GM23338 (cell line): ENCODE measurements at regions not wholly inside any gene's neighbourhood (a gene's known extent, or its start where the extent isn't known, plus 50 kb on each side); places are given as distances from the start of the nearest gene placed in this dataset.
A peak's percentile ranks its signal among the peaks of the same experiment; 100 is the strongest.

Source experiments
- ATAC-seq: fragments of 200-7000 bp; cut with Tn5 transposase; 3 replicates; pipeline ENCODE4 v1.9.1; 2020
- DNase-seq: peaks from one replicate; pipeline ENCODE4 v3.0.0-alpha.2; 2015; ENCODE audit warnings: low spot score
- H2AFZ ChIP-seq: fragments of 200-600 bp; sonication (generic); 2 replicates; pipeline ENCODE4 v1.8.0; 2016; ENCODE audit warnings: antibody characterized with exemption, mild to moderate bottlenecking, moderate library complexity
- H3F3A ChIP-seq: fragments of 200-600 bp; sonication (generic); replicated peaks from 2 replicates; pipeline ENCODE4 v1.8.0; 2017; ENCODE audit warnings: antibody characterized with exemption, mixed run types, low read depth
- H3K27ac ChIP-seq: fragments of 200-600 bp; sonication (generic); 2 replicates; pipeline ENCODE4 v1.6.1; 2016; ENCODE audit warnings: low read depth
- H3K27me3 ChIP-seq: fragments of 200-600 bp; sonication (generic); 2 replicates; pipeline ENCODE4 v1.8.0; 2016; ENCODE audit warnings: mild to moderate bottlenecking, mixed run types, moderate library complexity; ENCODE audit not compliant: insufficient read depth
- H3K36me3 ChIP-seq: fragments of 200-600 bp; sonication (generic); 2 replicates; pipeline ENCODE4 v1.8.0; 2016; ENCODE audit warnings: mild to moderate bottlenecking; ENCODE audit not compliant: insufficient read depth
- H3K4me1 ChIP-seq: fragments of 200-600 bp; sonication (generic); 2 replicates; pipeline ENCODE4 v1.8.0; 2016; ENCODE audit warnings: mild to moderate bottlenecking, moderate library complexity; ENCODE audit not compliant: insufficient read depth
- H3K4me2 ChIP-seq: fragments of 200-600 bp; sonication (generic); 2 replicates; pipeline ENCODE4 v1.7.1; 2017; ENCODE audit warnings: mixed run types
- H3K4me3 ChIP-seq: fragments of 200-600 bp; sonication (generic); 2 replicates; pipeline ENCODE4 v1.6.1; 2016; ENCODE audit warnings: mixed run types
- H3K79me2 ChIP-seq: fragments of 200-600 bp; sonication (generic); replicated peaks from 2 replicates; pipeline ENCODE4 v1.8.0; 2017; ENCODE audit warnings: mild to moderate bottlenecking; ENCODE audit not compliant: insufficient read depth
- H3K9me2 ChIP-seq: fragments of 200-600 bp; sonication (generic); 2 replicates; pipeline ENCODE4 v1.8.0; 2017; ENCODE audit not compliant: insufficient read depth
- H4K20me1 ChIP-seq: fragments of 200-600 bp; sonication (generic); replicated peaks from 2 replicates; pipeline ENCODE4 v1.8.0; 2017; ENCODE audit warnings: mild to moderate bottlenecking; ENCODE audit not compliant: insufficient read depth
- H3K27ac Mint-ChIP-seq: 2 replicates; pipeline ENCODE4 v1.8.0; 2020; ENCODE audit warnings: inconsistent platforms, mild to moderate bottlenecking, moderate library complexity, mixed read lengths
- H3K27me3 Mint-ChIP-seq: 3 replicates; pipeline ENCODE4 v1.8.0; 2022; ENCODE audit warnings: low read depth, mild to moderate bottlenecking, moderate library complexity, mixed read lengths, inconsistent platforms; ENCODE audit not compliant: insufficient read depth, poor library complexity
- H3K36me3 Mint-ChIP-seq: 3 replicates; pipeline ENCODE4 v1.8.0; 2021; ENCODE audit warnings: low read depth, mild to moderate bottlenecking, inconsistent platforms, moderate library complexity, mixed read lengths
- H3K4me1 Mint-ChIP-seq: 3 replicates; pipeline ENCODE4 v1.8.0; 2020; ENCODE audit warnings: mild to moderate bottlenecking, inconsistent platforms, mixed read lengths
- H3K4me3 Mint-ChIP-seq: 3 replicates; pipeline ENCODE4 v1.8.0; 2021; ENCODE audit warnings: moderate library complexity, mild to moderate bottlenecking, inconsistent platforms, mixed read lengths
- H3K9me3 Mint-ChIP-seq: 3 replicates; pipeline ENCODE4 v1.8.0; 2020; ENCODE audit warnings: moderate library complexity, mild to moderate bottlenecking, inconsistent platforms, mixed read lengths
- CREB1 ChIP-seq: fragments of 250-450 bp; sonication (Bioruptor Pico); IDR thresholded peaks from 2 replicates; pipeline ENCODE4 v1.5.0; 2020; ENCODE audit warnings: low read depth, mild to moderate bottlenecking, moderate library complexity
- EZH2phosphoT487 ChIP-seq: fragments of 200-600 bp; sonication (generic); IDR thresholded peaks from one replicate; pipeline ENCODE4 v1.8.1; 2018; ENCODE audit warnings: antibody characterized with exemption; ENCODE audit not compliant: unreplicated experiment
- POLR2AphosphoS5 ChIP-seq: IDR thresholded peaks from 2 replicates; pipeline ENCODE4 v1.6.1; 2016; ENCODE audit warnings: antibody characterized with exemption, low read depth
- STAT1 ChIP-seq: IDR thresholded peaks from one replicate; pipeline ENCODE4 v1.6.1; 2016; ENCODE audit warnings: antibody characterized with exemption; ENCODE audit not compliant: unreplicated experiment
- TF ChIP-seq, protein P1 (sequence below), 2 experiments: fragments of 200-600 bp in 1 of 2; sonication (generic) in 1 of 2; conservative IDR thresholded peaks; 2 replicates each; pipeline versions ENCODE4 v1.5.1 to v1.6.1; 2016 to 2017; ENCODE audit warnings: antibody characterized with exemption in 2 of 2, low read depth in 2 of 2, mild to moderate bottlenecking in 2 of 2, moderate library complexity in 1 of 2

DNA sequence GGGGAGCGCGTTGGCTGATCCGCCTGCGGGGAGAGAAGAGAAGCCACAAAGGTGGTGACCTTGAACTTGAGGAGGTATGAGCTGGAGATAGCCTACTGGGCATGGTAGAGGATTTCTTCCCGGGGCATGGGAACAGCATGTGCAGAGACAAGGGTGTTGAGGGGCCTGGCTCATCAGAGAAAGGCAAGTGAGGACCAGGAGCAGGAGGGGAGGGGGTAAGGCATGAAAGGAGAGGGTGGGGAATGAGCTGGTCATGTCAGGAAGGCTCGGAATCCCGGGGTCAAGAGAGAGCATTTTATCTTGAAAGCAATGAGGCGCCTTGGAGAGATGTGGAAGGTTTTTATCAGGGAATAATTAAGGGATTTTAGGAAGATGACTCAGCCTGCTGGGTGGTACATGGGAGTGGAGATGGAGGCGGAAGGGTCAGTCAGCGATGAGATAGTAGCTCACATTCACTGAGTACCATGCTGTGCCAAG, 121.1 kb downstream of the LHX2 start:
- Histone ChIP-seq H4K20me1 (no peaks in the 10 kb centered on the region), H3F3A (no peaks in the 10 kb centered on the region), H3K36me3 (no peaks in the 10 kb centered on the region), H3K4me2 (no peak overlapping the region), H3K4me1 (no peaks in the 10 kb centered on the region), H3K27me3 (no peaks in the 10 kb centered on the region), H3K4me3 (no peak overlapping the region), H3K79me2 (no peaks in the 10 kb centered on the region), H3K9me2 (no peaks in the 10 kb centered on the region), H2AFZ (no peak overlapping the region), H3K27ac (no peak overlapping the region)
- DNase-seq (no peak), ATAC-seq (no peak)
- H3K27ac Mint-ChIP-seq: no peak overlapping the region
- no peaks in the 10 kb centered on the region; the same call in 2 of the 3 replicates for H3K4me1 Mint-ChIP-seq
- TF ChIP-seq STAT1 (no peak), CREB1 (CRISPR knock-in tag) (no peak), EZH2phosphoT487 (no peak), POLR2AphosphoS5 (no peak)
- TF ChIP-seq, protein P1, sequence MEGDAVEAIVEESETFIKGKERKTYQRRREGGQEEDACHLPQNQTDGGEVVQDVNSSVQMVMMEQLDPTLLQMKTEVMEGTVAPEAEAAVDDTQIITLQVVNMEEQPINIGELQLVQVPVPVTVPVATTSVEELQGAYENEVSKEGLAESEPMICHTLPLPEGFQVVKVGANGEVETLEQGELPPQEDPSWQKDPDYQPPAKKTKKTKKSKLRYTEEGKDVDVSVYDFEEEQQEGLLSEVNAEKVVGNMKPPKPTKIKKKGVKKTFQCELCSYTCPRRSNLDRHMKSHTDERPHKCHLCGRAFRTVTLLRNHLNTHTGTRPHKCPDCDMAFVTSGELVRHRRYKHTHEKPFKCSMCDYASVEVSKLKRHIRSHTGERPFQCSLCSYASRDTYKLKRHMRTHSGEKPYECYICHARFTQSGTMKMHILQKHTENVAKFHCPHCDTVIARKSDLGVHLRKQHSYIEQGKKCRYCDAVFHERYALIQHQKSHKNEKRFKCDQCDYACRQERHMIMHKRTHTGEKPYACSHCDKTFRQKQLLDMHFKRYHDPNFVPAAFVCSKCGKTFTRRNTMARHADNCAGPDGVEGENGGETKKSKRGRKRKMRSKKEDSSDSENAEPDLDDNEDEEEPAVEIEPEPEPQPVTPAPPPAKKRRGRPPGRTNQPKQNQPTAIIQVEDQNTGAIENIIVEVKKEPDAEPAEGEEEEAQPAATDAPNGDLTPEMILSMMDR (conservative IDR thresholded peaks at IDR 0.05; ENCODE audit: low read depth in 2 of 2): no peak
- H3K9me3 Mint-ChIP-seq: no peaks in the 10 kb centered on the region
- peaks cover 4% of the 10 kb centered on the region for H3K27me3 Mint-ChIP-seq
- no peaks in the 10 kb centered on the region for H3K36me3 Mint-ChIP-seq
- H3K4me3 Mint-ChIP-seq: no peak overlapping the region

DNA sequence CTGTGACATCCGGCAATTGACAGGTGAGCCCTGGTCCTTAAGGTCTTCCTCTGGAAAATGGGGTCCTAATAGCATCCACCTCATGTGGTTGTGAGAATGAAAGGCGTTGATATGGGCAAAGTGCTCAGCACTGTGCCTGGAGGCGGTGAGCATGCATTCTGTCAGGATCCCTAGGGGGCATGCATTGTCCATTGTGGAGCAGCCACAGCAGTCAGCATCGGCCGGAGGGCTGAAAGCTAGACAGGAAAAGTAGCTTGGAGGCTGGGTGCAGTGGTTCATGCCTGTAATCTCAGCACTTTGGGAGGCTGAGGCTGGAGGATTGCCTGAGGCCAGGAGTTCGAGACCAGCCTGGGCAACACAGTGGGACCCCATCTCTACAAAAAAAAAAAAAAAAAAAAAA, 122.2 kb downstream of the LHX2 start:
- peaks cover 6% of the 10 kb centered on the region for H3K27me3 Mint-ChIP-seq

More for the DNA sequence above, 122.2 kb downstream of the LHX2 start:
- no peaks in the 10 kb centered on the region for H3K9me3 Mint-ChIP-seq
- H3K4me2 ChIP-seq: no peak overlapping the region
- H2AFZ ChIP-seq: no peak overlapping the region
- no peaks in the 10 kb centered on the region for H4K20me1 ChIP-seq
- no peaks in the 10 kb centered on the region for H3K9me2 ChIP-seq
- H3K4me3 ChIP-seq: no peak overlapping the region
- no peaks in the 10 kb centered on the region for H3K36me3 Mint-ChIP-seq
- H3F3A ChIP-seq: no peaks in the 10 kb centered on the region
- ATAC-seq (peak; percentile 91), DNase-seq (peak; percentile 43)
- no peak overlapping the region for H3K4me3 Mint-ChIP-seq
- H3K27ac Mint-ChIP-seq: no peak overlapping the region
- TF ChIP-seq, protein P1 (conservative IDR thresholded peaks at IDR 0.05; ENCODE audit: low read depth in 2 of 2): peak in 1 of 2 experiments; percentile 59; a peak in 2 of 4 replicates
- no peak for TF ChIP-seq POLR2AphosphoS5
- H3K27me3 ChIP-seq: no peaks in the 10 kb centered on the region
- no peaks in the 10 kb centered on the region for H3K79me2 ChIP-seq
- no peak overlapping the region for H3K27ac ChIP-seq
- no peaks in the 10 kb centered on the region for H3K4me1 ChIP-seq
- H3K4me1 Mint-ChIP-seq: no peaks in the 10 kb centered on the region; the same call in 2 of the 3 replicates
- no peaks in the 10 kb centered on the region for H3K36me3 ChIP-seq
